ENCODE measurements at regions not wholly inside any gene's neighbourhood (a gene's known extent, or its start where the extent isn't known, plus 50 kb on each side); places are given as distances from the start of the nearest gene placed in this dataset.

DNA sequence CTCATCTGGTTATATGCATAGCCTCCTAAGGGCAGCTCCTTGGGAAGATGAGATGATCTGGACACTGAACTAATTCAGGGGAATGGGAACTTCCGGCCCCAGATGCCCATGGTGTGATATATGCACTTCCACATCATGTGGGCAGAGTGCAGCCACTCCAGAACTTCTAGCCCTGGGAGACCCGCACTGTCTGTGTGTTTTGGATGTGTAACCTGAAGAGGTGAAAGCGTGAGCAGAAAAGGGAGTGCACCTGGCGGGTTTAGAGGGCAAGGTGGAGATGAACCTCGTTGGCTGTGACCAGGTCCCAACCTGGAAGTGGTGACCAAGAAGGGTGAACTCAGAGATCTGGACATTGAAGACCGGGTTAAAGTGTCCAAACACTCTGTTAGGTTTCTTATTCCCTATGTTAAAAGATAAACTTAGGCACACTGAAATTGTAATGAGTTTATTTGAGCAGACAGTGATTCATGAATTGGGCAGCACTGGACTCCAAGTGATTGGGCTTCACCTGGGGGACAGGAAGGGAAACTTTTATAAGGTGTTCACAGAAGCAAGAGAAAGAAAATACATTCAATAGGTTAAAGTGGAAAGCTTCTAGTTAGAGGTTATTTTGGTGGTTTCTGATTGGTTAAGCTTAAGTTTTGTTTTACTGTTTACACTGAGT lies 296.2 kb upstream of the SKOR2 start:
- H3K27me3 ChIP-seq (ENCODE audit: control insufficient read depth in 1 of 2, insufficient read depth in 2 of 2, low read length in 2 of 2) = peaks cover 2 to 10% of the 10 kb centered on the region in 2 experiments; a peak in 2 of 5 replicates
- ChIA-PET CTCF (ENCODE audit: low intra/inter-chr PET ratio, low total read pairs) (no interaction called here), POLR2A (no interaction called here)
- no peaks in the 10 kb centered on the region for H4K20me1 ChIP-seq (ENCODE audit: insufficient read depth, low read length)
- no TSS peak for BruUV-seq (replicated peaks)
- in situ Hi-C loops (cut with HindIII; ENCODE audit: extremely low pct_ligation_motif_present, low pct_unique_long_range_greater_than_20kb) (no loop called here), intact Hi-C loops (cut with micrococcal nuclease; ENCODE audit: unreplicated experiment) (no loop called here)
- no peaks in the 10 kb centered on the region for H3K4me1 ChIP-seq (ENCODE audit: insufficient read depth, low read length)
- H2AFZ ChIP-seq (ENCODE audit: low read length) = no peak overlapping the region
- H3K27ac ChIP-seq (ENCODE audit: extremely low read length, insufficient read depth, low read length) = no peak overlapping the region
- TF ChIP-seq ZNF354B (CRISPR knock-in tag; IDR thresholded peaks at IDR 0.05) (no peak), HCFC1 (IDR thresholded peaks at IDR 0.05; ENCODE audit: low read depth, low read length) (no peak), RAD51 (IDR thresholded peaks at IDR 0.05; ENCODE audit: borderline replicate concordance) (no peak), KDM1A (CRISPR knock-in tag; IDR thresholded peaks at IDR 0.05) (no peak), ZNF703 (CRISPR knock-in tag; IDR thresholded peaks at IDR 0.05; ENCODE audit: borderline replicate concordance) (no peak), SOX5 (CRISPR knock-in tag; IDR thresholded peaks at IDR 0.05; ENCODE audit: borderline replicate concordance) (no peak), ONECUT2 (CRISPR knock-in tag; IDR thresholded peaks at IDR 0.05) (no peak), DNMT3B (CRISPR knock-in tag; conservative IDR thresholded peaks at IDR 0.05) (no peak), ZNF460 (CRISPR knock-in tag; IDR thresholded peaks at IDR 0.05; ENCODE audit: borderline replicate concordance) (no peak), ZNF781 (CRISPR knock-in tag; IDR thresholded peaks at IDR 0.05; ENCODE audit: borderline replicate concordance, not compliant biosample characterization) (no peak)
- TF ChIP-seq, protein P1, sequence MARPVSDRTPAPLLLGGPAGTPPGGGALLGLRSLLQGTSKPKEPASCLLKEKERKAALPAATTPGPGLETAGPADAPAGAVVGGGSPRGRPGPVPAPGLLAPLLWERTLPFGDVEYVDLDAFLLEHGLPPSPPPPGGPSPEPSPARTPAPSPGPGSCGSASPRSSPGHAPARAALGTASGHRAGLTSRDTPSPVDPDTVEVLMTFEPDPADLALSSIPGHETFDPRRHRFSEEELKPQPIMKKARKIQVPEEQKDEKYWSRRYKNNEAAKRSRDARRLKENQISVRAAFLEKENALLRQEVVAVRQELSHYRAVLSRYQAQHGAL (CRISPR knock-in tag; IDR thresholded peaks at IDR 0.05; ENCODE audit: not compliant biosample characterization) = no peak
- TF ChIP-seq, protein P2, sequence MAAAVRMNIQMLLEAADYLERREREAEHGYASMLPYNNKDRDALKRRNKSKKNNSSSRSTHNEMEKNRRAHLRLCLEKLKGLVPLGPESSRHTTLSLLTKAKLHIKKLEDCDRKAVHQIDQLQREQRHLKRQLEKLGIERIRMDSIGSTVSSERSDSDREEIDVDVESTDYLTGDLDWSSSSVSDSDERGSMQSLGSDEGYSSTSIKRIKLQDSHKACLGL (CRISPR knock-in tag; IDR thresholded peaks at IDR 0.05) = no peak
- TF ChIP-seq, protein P3, sequence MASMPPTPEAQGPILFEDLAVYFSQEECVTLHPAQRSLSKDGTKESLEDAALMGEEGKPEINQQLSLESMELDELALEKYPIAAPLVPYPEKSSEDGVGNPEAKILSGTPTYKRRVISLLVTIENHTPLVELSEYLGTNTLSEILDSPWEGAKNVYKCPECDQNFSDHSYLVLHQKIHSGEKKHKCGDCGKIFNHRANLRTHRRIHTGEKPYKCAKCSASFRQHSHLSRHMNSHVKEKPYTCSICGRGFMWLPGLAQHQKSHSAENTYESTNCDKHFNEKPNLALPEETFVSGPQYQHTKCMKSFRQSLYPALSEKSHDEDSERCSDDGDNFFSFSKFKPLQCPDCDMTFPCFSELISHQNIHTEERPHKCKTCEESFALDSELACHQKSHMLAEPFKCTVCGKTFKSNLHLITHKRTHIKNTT (CRISPR knock-in tag; IDR thresholded peaks at IDR 0.05) = no peak
- 13% methylated on average over 6 of the region's 6 CpGs for WGBS (ENCODE audit: low lambda C conversion rate)
- H3K4me3 ChIP-seq (replicated peaks in 1 of 3; ENCODE audit: insufficient read depth in 1 of 3, low read depth in 2 of 3, low read length in 3 of 3) = no peak overlapping the region
- ATAC-seq (no peak), DNase-seq (ENCODE audit: low spot score) (no peak), FAIRE-seq (no peak)
- no peak overlapping the region for H3K4me2 ChIP-seq (ENCODE audit: low read depth, low read length)
- no peaks in the 10 kb centered on the region for H3K9me3 ChIP-seq (ENCODE audit: low read length)
- no peak overlapping the region for H3K9ac ChIP-seq (ENCODE audit: insufficient read depth, low read depth, low read length)
- no peaks in the 10 kb centered on the region for H3K36me3 ChIP-seq (replicated peaks in 1 of 2; ENCODE audit: control insufficient read depth in 1 of 2, insufficient read depth in 2 of 2, low read length in 2 of 2)
- H3K79me2 ChIP-seq (ENCODE audit: insufficient read depth, low read length) = no peaks in the 10 kb centered on the region
